ENCODE measurements at regions not wholly inside any gene's neighbourhood (a gene's known extent, or its start where the extent isn't known, plus 50 kb on each side); places are given as distances from the start of the nearest gene placed in this dataset.
"Not testable (repeated sequence)": the region's sequence is repeated elsewhere in the genome, so short reads cannot be mapped to it uniquely, and the experiment has no call there.

DNA sequence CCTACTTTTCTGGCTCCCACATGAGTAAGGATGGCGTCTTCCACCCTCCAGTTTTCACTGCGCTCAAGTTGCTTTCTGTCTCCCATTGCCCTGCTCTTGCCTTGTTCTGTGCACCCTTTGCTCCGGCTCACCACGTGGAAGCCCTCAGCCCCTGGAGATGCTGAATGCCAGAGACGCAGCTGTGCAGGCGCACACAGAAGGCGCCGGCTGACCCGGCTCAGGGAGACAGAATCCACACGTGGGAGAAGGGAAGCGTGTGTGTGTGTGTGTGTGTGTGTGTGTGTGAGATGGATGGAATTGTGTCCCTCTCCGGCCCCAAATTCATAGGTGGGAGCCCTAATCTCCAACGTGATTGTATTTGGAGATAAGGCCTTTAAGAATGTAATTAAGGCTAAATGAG, 118.2 kb upstream of the ERRFI1 start:
- no peak for DNase-seq (ENCODE audit: low read depth)

- DNase-seq (ENCODE audit: low read depth) = peak; percentile 50
Observed at GRCh38 chr1:8142955-8143629, 117.0 kb upstream of the ERRFI1 start.

DNA sequence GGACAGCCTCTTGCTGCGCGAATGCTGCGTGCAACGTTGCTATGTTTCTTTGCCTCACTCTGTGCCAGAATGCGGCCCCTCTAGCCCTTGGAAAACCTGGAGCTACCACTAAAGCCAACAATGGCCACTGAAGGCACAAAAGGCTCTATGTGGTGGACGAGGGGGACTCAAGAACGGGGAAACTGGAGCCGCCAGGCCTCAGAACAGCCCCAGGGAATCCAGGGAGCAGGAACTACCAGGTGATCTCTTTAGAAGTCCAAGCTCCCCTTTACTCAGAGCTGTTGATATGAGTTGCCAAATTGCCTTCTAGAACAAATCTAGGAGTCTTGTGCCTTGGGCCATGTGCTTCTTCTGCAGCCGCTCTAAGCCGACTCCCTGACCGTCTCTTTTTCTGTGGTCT, 113.8 kb upstream of the ERRFI1 start:
- DNase-seq (ENCODE audit: low read depth) = no peak

DNA sequence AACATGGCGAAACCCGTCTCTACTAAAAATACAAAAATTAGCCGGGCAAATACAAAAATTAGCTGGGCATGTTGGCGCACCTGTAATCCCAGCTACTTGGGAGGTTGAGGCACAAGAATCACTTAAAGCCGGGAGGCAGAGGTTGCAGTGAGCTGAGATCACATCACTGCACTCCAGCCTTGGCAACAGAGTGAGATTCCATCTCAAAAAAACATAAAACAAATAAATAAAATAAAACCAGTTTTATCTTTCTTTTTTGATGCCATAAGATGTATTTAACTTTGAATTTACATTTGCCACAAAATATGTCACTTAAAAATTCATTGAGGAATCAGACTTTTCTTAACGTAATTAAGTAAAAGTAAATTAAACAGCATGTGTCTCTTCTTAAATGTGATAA, 113.3 kb upstream of the ERRFI1 start:
- no peak for DNase-seq (ENCODE audit: low read depth)

DNA sequence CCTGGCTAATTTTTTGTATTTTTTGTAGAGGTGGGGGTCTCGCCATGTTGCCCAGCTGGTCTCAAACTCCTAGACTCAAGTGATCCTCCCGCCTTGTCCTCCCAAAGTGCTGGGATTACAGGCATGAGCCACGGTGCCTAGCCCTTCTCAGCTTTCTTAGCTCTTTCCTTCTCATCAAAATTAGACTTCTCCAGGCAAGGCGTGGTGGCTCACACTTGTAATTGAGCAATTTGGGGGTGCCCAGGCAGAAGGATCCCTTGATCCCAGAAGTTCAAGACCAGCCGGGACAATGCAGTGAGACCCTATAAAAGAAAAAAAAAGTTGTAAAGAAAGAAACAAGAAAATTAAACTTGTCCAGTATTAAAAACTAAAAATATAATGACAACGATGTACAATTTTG, 112.6 kb upstream of the ERRFI1 start:
- no peak for DNase-seq (ENCODE audit: low read depth)

- DNase-seq (ENCODE audit: low read depth) = peak; percentile 100
Observed at GRCh38 chr1:8137481-8138244, 111.6 kb upstream of the ERRFI1 start.

DNA sequence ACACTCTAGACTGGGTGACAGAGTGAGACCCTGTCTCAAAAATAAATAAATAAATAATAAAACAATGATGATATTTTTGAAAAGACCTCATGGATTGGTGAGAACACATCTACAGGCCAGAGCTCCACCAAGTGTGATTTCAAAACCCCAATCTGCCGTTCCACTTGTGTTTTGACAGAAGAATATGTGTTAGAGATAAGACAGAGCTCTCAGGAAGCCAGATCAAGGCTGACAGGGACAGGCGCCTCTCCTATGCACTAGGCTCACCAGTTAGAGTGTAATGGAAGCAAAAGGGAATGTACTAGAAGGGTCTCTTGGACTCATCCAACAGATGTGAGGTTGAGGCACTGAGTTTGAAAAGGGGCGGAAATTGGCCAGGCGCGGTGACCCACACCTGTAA, 110.7 kb upstream of the ERRFI1 start:
- no peak for DNase-seq (ENCODE audit: low read depth)

DNA sequence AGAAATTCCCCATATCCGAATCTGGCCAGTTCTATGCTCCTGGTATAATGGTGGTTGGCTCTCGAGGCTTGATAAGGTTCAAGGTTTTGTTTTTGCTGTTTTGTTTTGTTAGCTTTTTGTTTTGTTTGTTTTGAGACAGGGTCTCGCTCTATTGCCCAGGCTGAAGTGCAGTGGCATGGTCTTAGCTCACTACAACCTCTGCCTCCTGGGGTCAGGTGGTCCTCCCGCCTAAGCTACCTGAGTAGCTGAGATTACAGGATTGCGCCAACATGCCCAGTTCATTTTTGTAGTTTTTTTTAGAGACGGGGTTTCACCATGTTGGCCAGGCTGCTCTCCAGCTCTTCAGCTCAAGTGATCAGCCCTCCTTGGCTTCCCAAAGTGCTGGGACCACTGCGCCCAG, 109.1 kb upstream of the ERRFI1 start:
- DNase-seq (ENCODE audit: low read depth) = no peak

DNA sequence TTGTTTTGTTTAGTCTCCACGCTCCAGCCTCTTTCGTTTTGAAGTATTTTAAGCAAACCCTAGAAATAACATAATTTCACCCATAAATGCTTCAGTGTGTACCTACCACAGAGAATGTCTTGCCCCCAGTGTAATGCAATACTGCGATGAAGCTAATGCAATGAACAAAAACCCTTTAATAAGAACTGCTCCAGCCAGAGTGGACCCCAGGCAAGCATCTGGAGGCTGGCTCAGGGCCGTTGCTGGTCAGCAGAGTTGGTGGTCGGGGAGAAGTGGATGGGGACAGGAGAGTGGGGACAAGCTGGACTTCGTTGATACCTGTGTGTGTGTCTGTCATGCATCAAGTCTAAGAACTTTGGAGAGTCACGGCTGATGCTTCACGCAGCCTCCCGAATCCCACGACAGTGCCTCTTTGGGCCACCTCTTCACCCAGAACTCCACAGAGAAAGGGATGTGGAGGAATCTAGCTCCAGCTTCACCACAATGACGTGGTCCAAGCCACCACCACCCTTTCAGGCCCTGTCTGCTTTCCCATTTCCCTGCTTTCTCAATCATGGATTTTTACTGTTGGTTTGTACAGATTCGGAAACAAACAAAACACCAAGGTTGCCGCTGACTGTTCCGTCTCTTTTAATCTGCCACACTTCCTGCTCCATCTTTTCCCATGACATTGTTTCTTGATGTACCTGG, 108.6 kb upstream of the ERRFI1 start:
- peak; percentile 78 for DNase-seq (ENCODE audit: low read depth)

DNA sequence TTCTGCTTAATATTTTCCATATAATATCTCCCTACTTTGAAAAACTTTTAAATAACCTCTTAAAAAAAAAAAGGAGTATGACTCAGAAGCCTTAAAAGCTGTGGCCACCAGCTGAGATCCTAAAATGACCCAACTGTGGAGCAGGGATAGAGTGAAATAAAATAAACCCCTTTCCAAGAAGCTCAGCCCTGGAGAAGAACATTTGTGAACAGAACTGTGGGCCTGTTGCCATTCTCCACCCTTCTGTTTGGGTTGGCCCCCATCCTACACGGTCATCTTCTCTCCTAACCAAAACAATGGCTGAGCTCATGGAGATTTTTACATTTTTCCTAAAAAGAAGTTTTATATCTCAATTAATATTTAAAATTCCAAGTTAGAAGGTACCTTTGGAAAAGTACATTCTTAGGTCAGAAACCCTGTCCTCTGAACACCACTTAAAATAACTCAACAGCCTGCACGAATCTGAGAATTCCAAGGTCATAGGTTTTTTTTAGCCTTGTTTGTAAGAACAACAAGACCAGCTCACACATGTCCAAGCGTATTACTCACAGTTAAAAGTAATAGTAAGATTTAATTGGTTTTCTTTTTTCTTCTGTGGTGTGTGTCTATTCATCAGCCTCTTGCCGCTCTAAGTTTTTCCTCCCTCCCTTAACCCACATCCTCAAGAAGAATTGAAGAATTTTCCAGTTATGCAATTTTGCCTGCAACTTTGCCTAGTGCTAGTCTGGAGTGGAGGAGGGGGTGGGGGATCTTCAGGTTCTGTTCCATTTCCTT, 107.7 kb upstream of the ERRFI1 start:
- peak; percentile 96 for DNase-seq (ENCODE audit: low read depth)

GRCh38 chr1:8133190-8133589, 107.1 kb upstream of the ERRFI1 start:
- DNase-seq (ENCODE audit: low read depth) = peak; percentile 72

DNA sequence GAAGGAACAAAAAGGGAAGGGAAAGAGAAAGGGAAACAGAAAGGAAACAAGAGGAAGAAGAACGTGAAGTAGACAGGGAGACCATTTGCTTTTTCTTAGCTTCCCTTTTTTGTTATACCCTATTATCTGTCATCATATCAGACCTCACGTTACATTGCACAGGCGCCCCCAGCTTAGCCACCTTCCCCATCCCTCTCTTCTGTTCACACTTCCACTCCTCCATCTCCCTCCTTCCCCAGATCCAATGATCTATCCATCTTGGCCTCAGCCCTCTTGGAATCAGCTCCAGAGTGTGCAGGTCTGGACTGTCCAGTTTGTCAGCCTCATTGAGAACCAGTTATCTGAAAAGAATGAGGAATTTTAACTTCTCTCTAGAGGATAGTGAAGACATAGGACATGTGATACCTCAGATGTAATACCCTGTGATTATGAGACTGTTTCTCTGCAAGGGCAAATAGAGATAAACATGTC, 101.1 kb upstream of the ERRFI1 start:
- peak; percentile 48 for DNase-seq (ENCODE audit: low read depth)

- DNase-seq (ENCODE audit: low read depth) = peak; percentile 42
Observed at GRCh38 chr1:8122477-8123407, 96.6 kb upstream of the ERRFI1 start.

DNA sequence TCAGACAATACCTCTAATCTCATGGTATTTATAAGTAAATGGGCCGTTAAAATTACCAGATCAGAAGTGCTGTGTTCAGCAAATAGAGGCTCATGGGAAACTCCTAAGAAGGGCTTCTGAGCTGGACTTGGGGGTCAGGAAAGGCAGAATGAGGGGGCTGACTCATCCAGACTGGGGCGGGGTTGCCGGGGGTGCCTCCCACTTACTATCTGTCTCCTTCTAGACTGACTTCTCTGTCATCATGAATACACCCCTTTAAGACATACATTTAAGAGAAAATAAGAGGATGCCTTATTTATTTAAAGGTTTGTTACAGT, 96.0 kb upstream of the ERRFI1 start:
- DNase-seq (ENCODE audit: low read depth) = peak; percentile 49

GRCh38 chr1:8121261-8122159, 95.4 kb upstream of the ERRFI1 start:
- peak; percentile 84 for DNase-seq (ENCODE audit: low read depth)

- peak; percentile 58 for DNase-seq (ENCODE audit: low read depth)
Observed at GRCh38 chr1:8120693-8121260, 94.7 kb upstream of the ERRFI1 start.

- not testable (repeated sequence) for DNase-seq (ENCODE audit: low read depth)
Observed at GRCh38 chr1:8118736-8119135, 92.6 kb upstream of the ERRFI1 start.

DNA sequence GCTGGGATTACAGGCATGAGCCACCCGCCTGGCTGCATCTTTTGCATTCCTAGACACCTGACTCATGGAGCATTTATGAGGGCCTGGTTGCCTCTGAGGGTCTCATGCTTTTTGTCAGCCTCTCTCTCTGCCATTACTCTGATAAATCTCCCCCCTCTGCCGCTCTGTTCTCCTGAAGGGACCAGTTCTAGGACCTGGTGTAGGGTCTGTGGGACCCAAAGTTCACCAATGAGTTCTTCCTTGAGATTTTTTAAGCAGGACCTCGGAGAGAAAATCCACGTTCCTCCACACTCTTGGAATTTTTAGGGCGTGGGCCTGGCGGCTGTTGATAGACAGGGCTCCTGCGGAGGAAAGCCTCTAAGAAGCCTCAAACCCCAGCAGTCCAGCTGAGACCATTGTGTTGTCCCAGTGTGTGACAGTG, 91.9 kb upstream of the ERRFI1 start:
- no peak for DNase-seq (ENCODE audit: low read depth)

GRCh38 chr1:8116894-8117264, 90.8 kb upstream of the ERRFI1 start:
- DNase-seq (ENCODE audit: low read depth) = peak; percentile 85
